Chondrocyte (in vitro differentiated cells): ENCODE measurements at regions not wholly inside any gene's neighbourhood (a gene's known extent, or its start where the extent isn't known, plus 50 kb on each side); places are given as distances from the start of the nearest gene placed in this dataset.
A peak's percentile ranks its signal among the peaks of the same experiment; 100 is the strongest.

Experiments used
- DNase-seq: peaks from one replicate; pipeline ENCODE4 v3.0.0; 2021; ENCODE audit warnings: mixed read lengths, low spot score
- H3K27ac Mint-ChIP-seq: one replicate; pipeline ENCODE4 v1.8.0; 2021; ENCODE audit warnings: mild to moderate bottlenecking, moderate library complexity, mixed read lengths; ENCODE audit not compliant: unreplicated experiment
- H3K27me3 Mint-ChIP-seq: 2 replicates; pipeline ENCODE4 v1.8.0; 2021; ENCODE audit warnings: low read depth, mixed read lengths
- H3K36me3 Mint-ChIP-seq: 2 replicates; pipeline ENCODE4 v1.8.0; 2021; ENCODE audit warnings: low read depth, mixed read lengths
- H3K4me1 Mint-ChIP-seq: 2 replicates; pipeline ENCODE4 v1.8.0; 2021; ENCODE audit warnings: low read depth, mild to moderate bottlenecking, mixed read lengths
- H3K4me3 Mint-ChIP-seq: one replicate; pipeline ENCODE4 v1.8.0; 2021; ENCODE audit warnings: mild to moderate bottlenecking, moderate library complexity, mixed read lengths; ENCODE audit not compliant: unreplicated experiment
- H3K9me3 Mint-ChIP-seq: 2 replicates; pipeline ENCODE4 v1.8.0; 2021; ENCODE audit warnings: low read depth, mixed read lengths
- TF ChIP-seq, protein P1 (sequence below): fragments of 200-600 bp; sonication (generic); IDR thresholded peaks from 2 replicates; pipeline ENCODE4 v1.5.0; 2021; ENCODE audit warnings: antibody characterized with exemption, mild to moderate bottlenecking, moderate library complexity

DNA sequence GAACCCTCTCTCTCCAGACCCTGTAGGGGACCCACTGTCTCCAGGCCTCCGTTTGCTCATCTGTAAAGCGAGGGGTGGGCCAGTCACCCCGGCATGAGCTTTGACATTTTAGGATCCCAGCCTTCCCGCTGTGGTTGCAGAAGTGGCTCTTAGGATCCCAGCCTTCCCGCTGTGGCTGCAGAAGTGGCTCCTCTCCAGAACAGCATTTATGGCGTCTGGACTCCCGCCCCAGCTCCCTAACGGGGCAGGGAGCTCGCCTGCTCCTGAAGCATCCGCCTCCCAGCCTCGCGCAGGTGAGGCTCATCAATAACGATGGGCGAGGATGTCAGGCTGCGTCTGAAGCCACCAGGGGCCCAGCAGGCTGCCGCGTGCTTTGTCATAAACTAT lies 222.3 kb upstream of the TNRC6C start:
- DNase-seq: no peak
- no peak overlapping the region for H3K4me3 Mint-ChIP-seq

DNA sequence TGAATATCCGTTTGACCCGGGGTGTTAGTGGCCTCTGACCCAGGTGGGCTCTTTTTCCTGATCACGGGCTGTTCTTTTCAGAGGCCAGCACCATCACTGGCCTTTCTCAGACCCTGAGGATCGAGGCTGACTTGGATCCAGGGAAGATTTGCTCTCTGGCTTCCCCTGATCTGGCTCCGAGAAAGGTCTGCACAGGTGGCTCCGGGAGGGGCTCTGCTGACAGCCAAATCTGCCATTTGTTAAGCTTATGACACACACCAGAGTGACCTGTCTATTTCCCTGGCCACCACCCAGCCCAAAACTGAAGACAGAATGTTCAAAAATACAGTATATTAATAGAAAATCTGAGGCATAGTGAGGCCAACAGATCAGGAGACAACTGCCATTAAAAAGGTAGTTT lies 221.8 kb upstream of the TNRC6C start:
- Mint-ChIP-seq H3K27me3 (peaks cover 1% of the 10 kb centered on the region), H3K4me3 (no peak overlapping the region), H3K4me1 (peaks cover 38% of the 10 kb centered on the region), H3K36me3 (peaks cover 5% of the 10 kb centered on the region), H3K27ac (no peak overlapping the region), H3K9me3 (peaks cover 18% of the 10 kb centered on the region)
- DNase-seq: no peak
- TF ChIP-seq, protein P1, sequence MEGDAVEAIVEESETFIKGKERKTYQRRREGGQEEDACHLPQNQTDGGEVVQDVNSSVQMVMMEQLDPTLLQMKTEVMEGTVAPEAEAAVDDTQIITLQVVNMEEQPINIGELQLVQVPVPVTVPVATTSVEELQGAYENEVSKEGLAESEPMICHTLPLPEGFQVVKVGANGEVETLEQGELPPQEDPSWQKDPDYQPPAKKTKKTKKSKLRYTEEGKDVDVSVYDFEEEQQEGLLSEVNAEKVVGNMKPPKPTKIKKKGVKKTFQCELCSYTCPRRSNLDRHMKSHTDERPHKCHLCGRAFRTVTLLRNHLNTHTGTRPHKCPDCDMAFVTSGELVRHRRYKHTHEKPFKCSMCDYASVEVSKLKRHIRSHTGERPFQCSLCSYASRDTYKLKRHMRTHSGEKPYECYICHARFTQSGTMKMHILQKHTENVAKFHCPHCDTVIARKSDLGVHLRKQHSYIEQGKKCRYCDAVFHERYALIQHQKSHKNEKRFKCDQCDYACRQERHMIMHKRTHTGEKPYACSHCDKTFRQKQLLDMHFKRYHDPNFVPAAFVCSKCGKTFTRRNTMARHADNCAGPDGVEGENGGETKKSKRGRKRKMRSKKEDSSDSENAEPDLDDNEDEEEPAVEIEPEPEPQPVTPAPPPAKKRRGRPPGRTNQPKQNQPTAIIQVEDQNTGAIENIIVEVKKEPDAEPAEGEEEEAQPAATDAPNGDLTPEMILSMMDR: no peak

More for the DNA sequence above, 222.3 kb upstream of the TNRC6C start:
- Mint-ChIP-seq H3K27me3 (no peaks in the 10 kb centered on the region), H3K27ac (peak overlapping the region; percentile 22), H3K36me3 (peaks cover 5% of the 10 kb centered on the region), H3K9me3 (peaks cover 18% of the 10 kb centered on the region), H3K4me1 (peaks cover 38% of the 10 kb centered on the region)
- TF ChIP-seq, protein P1: no peak

DNA sequence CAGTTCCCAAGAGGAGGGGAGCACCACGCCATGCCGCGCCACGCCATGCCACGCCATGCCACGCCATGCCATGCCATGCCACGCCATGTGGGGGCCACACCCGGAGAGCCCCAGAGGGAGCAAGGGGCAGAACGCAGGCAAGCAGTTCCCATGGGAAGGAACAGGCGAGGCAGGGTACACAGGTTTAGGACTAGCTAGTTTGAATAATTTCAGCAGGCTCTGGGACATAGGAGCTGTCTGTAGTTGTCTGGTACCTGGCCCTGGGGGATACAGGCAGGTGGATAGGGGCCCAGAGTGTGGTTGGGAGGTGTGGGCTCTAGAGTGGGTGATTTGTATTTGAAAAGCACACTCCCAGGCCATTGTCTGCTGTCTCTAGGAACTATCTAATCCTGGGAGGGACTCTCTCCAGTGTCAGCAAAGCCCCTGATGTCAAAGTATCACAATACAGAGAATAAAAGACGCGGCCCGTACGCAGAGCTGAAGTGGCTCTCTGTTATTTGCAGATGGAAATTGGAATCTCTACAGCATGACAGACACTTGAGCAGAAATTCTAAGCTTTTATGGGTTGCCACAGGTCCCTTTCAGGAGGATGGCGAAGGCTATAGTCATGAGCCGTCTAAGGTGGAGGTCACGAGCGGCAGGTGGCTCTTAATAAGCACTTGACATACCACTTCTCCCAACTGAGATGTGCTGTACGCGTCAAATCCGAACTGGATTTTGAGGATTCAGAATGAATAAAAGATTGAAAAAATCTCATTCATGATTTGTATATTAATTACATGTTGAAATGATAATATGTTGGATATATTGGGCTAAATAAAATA lies 220.8 kb upstream of the TNRC6C start:
- no peak overlapping the region for H3K4me3 Mint-ChIP-seq

DNA sequence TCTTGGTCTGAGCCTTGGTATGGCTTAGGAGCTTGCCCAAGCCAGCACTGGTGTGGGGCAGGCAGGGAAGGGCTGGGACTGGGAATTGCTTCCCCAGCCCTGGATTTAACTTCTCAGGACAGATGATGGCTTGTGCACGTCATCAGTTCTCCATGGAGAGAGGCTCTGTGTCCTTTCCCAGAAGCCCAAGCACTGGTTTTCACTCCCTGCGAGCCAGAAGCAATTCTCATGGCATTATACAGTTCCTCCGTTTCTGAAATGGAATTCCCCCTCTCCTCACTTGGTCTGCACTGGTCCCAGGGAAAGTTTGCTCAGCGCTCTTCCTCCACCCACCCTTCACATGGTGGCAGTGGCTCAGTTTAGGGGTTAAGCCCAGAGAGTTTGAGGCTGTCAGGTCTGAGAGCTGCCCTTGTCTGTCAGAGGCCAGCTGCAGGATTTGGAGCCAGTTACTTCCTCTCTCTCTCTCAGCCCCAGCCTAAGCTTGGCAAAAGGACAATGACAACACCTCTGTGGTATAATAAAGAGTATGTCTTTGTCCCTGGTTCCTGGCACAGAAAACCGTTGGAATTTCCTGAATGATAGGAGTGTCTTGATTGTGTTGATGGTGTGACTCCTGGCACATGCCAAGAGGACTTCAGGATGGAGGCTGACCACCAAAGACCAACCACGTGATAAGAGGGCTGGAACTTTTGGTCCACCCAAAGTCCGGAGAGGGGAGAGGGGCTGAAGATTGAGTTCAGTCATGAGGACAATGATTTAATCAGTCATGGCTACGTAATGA lies 219.6 kb upstream of the TNRC6C start:
- Mint-ChIP-seq H3K4me3 (no peak overlapping the region), H3K9me3 (peaks cover 3% of the 10 kb centered on the region), H3K4me1 (peaks cover 35% of the 10 kb centered on the region), H3K27ac (peak overlapping the region; percentile 75), H3K36me3 (no peaks in the 10 kb centered on the region), H3K27me3 (peaks cover 7% of the 10 kb centered on the region)
- TF ChIP-seq, protein P1: no peak
- no peak for DNase-seq

More for the DNA sequence above, 220.8 kb upstream of the TNRC6C start:
- TF ChIP-seq, protein P1: no peak
- no peak overlapping the region for H3K27ac Mint-ChIP-seq
- H3K4me1 Mint-ChIP-seq: peaks cover 38% of the 10 kb centered on the region
- DNase-seq: no peak
- H3K36me3 Mint-ChIP-seq: peaks cover 3% of the 10 kb centered on the region
- H3K9me3 Mint-ChIP-seq: peaks cover 10% of the 10 kb centered on the region
- peaks cover 2% of the 10 kb centered on the region for H3K27me3 Mint-ChIP-seq

DNA sequence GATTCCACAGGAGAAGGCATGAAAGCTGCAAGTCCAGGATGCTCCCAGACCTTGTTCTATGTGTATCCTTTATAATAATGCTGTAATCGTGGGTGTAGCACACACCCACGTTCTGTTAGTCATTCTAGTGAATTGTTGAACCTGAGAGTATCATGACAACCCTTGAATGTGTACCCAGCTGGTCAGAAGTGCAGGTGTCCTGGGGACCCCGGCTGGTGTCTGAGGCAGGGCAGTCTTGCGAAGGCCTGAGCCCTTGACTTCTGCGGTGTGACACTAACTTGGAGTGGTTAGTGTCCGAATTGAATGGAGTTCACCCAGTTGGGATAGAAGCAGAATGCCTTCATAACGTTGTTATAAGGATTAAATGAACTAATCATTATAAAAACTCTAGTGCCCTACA lies 218.0 kb upstream of the TNRC6C start:
- Mint-ChIP-seq H3K4me3 (no peak overlapping the region), H3K27ac (no peak overlapping the region), H3K9me3 (peaks cover 9% of the 10 kb centered on the region), H3K27me3 (peaks cover 7% of the 10 kb centered on the region), H3K4me1 (peaks cover 20% of the 10 kb centered on the region), H3K36me3 (peaks cover 7% of the 10 kb centered on the region)
- TF ChIP-seq, protein P1: no peak
- no peak for DNase-seq
